Fibroblast of peridontal ligament (primary cell): ENCODE measurements at regions not wholly inside any gene's neighbourhood (a gene's known extent, or its start where the extent isn't known, plus 50 kb on each side); places are given as distances from the start of the nearest gene placed in this dataset.

Experiments
- DNase-seq: peaks from one replicate; pipeline ENCODE4 v3.0.0-alpha.2; 2010; ENCODE audit errors: extremely low read depth

DNA sequence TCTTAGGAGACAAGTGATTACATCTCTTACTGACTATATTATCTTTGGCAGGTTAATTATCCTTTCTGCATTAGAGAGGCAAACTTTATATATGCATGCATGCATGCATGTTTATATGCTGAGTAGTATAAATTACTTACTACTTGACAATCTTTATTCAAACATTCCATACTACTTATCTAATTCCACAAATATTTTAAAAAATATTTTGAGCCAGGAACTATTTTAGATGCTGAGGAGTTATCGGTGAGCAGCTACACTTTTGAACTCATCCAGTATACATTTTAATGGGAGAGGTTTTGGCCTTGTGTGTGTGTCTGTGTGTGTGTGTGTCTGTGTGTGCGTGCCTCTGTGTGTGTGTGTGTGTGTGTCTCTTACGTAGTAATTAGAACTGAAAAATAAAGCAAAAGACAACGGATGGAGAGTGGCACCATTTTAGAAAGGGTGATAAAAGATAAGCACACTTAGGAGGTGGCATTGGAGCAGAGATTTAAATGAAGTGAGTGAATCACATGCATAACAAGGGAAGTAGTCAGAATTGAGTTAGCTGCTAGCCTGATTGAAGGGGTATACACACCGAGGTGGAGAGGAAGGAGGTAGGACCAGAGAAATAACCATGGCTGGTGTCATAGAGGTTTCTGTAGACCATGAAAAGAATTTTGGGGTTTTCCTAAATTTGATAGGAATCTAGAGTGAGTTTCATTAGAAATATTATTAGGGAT is 1488.4 kb downstream of the MRPL39 start:
- DNase-seq = peak; percentile 6

GRCh38 chr21:24115141-24115540 is 1492.1 kb downstream of the MRPL39 start:
- no peak for DNase-seq

DNA sequence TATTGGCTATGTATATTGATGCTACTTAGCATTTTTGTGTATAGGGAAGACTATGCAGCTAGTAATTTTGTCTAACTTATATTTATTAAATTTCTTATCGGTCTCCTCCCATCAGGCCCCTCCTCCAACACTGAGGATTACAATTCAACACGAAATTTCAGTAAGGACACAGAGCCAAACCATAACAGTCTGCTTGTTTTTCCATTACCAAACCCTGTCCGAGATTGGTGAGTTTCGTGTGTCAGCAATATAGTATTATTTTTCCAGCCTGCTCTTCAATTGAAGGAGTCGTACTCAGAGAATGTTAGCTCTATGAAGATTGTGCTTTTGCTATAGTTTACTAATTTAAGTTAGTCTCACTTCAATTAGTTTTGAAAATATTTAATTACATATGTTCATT is 1495.3 kb downstream of the MRPL39 start:
- DNase-seq = peak; percentile 42

- DNase-seq = peak; percentile 15
Observed at GRCh38 chr21:24110846-24111245, 1496.4 kb downstream of the MRPL39 start.

DNA sequence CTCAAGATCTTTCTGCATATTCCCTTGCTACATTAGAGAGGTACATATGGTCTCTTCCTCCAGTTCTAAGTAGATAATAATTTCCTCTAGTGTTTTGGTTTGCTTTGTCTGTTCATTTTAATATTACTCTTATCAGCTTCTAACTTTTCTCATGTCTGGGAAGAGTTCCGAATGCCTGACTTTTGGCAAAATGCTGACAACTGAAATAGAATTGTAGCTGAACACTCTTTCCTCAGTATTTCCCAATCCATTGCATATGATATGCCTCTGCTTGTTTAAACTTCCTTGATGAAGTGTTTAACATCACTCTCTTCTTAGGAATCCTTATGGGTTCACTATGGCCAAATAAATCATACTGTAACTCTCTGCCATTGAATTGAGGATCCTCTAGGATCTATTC is 1510.1 kb downstream of the MRPL39 start:
- no peak for DNase-seq

- no peak for DNase-seq
Observed at GRCh38 chr21:24096651-24097050, 1510.6 kb downstream of the MRPL39 start.

- no peak for DNase-seq
Observed at GRCh38 chr21:24093032-24093431, 1514.2 kb downstream of the MRPL39 start.

GRCh38 chr21:24076179-24076578 is 1531.1 kb downstream of the MRPL39 start:
- DNase-seq = peak; percentile 34

- DNase-seq = no peak
Observed at GRCh38 chr21:24055696-24056095, 1551.6 kb downstream of the MRPL39 start.

- no peak for DNase-seq
Observed at GRCh38 chr21:24050231-24050630, 1557.0 kb downstream of the MRPL39 start.

DNA sequence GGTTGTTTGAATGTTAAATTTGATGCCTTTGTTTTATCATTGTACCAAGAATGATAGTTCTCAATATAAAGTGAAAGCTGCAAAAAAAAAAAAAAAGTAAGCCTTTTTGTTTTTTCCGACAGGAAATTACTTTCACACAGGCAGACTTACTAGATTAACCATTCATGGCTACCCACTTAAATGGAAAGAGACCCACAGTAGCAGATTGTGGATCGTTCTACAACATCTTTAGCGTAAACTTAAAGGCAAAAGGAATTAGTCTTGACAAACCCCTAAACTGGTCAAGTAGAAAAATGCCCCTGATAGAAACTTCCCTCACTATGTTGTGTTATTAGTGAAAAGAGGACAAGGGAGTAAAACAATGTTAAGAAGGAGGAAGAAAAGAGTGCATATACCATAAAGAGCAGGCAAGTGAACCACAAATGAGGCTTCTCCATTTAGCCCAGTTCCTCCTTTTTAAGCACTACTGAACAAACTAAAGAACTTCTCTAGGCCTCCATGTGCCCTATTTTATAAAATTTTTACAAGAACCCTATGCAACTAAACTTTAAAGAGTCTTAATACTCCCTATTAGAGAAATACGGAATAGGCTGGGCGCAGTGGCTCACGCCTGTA is 1560.3 kb downstream of the MRPL39 start:
- no peak for DNase-seq

- peak; percentile 91 for DNase-seq
Observed at GRCh38 chr21:24045775-24046215, 1561.5 kb downstream of the MRPL39 start.

DNA sequence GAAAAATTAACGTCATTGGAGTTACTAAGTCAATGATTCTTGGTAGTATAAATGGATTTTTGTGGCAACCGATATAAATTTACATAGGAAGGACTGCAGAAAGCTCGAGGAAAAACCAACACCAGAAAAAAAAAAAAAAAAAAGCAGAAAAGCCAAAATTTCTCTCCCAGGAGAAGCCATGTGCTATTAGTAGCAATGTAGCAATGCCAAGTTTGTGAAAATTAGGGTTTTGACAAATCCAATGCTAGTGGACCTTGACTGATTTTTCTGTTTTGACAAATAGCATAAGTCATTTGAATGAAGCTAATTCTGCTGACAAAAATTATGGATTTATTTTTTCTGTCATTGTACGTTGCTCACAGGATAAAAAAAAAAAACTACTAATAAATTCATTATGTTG is 1561.9 kb downstream of the MRPL39 start:
- DNase-seq = no peak

DNA sequence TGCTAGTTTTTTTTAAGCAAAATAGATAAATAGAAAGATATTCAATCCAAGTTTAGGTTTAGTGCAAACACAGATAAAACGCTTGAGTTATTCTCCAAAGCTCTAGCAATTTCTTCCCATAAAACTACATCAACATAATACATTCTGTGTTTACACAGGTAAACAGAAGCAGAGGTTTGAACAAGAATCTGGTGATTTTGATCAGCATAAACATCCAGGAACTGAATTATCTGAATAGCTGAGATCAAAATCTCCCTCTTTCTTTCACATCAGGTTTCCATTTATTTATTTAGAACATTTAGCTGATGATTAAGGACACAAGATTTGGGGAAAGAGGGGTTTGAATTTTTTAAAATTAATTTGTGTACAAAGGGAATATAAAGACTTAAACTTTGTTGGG is 1564.6 kb downstream of the MRPL39 start:
- no peak for DNase-seq

- no peak for DNase-seq
Observed at GRCh38 chr21:24032709-24033232, 1574.5 kb downstream of the MRPL39 start.

- no peak for DNase-seq
Observed at GRCh38 chr21:24027396-24027795, 1579.9 kb downstream of the MRPL39 start.

DNA sequence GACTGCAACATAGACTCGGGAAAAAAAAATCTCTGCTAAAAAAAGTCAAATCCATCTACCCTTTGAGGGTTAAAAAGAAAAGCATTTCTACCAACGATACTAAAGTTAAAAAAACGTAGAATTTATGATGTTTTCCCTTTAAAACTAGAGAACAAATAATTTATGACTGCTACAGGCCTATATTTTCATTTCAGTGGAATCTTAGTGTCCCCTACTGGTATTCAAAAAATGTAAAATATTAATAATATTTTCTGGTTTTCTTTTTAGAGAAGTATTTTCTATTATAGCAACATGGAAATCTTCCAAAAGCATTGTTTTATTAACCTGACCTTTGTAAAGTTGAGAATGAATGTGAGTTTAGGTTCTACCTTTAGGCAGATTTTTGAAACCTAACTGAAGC is 1582.2 kb downstream of the MRPL39 start:
- DNase-seq = no peak

- no peak for DNase-seq
Observed at GRCh38 chr21:24023936-24024335, 1583.3 kb downstream of the MRPL39 start.

DNA sequence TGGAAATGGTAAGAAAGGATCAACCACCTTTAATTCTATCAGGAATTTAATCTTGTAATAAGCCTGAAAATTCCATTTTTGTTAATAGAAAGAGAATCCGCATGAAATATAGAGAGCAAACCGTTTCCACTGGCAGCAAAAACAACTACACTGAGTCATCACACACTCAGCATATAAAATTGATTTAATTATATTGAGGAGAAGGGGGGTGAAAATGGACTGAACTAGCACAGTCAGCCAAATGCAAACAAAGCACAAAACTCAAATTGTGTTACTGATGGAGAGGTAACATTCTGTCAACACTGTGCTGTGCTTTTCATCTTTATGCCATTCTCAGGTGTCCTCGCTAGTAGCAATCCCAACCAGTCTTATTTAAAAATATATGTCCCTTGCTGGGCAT is 1583.9 kb downstream of the MRPL39 start:
- DNase-seq = peak; percentile 4

- DNase-seq = no peak
Observed at GRCh38 chr21:24014381-24014780, 1592.9 kb downstream of the MRPL39 start.

DNA sequence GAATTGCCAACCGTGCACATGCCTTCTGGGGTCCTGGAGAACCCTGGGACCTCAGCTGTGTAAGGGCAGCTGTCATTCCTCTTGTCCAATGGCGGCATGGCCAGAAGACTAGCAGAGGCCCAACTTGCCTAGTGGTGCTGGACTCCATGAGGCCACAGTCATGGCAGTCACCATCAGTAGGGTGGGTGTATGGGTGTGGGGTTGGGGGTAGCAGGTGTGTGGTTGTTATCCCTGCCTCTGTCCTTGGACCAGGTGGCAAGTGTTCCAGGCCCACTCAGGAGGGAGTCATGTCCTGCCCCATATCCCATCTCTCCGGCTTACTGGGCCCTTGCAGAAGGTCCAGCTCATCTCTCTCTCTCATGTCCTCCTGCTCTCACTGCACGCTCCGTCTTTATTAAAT is 1596.2 kb downstream of the MRPL39 start:
- no peak for DNase-seq

DNA sequence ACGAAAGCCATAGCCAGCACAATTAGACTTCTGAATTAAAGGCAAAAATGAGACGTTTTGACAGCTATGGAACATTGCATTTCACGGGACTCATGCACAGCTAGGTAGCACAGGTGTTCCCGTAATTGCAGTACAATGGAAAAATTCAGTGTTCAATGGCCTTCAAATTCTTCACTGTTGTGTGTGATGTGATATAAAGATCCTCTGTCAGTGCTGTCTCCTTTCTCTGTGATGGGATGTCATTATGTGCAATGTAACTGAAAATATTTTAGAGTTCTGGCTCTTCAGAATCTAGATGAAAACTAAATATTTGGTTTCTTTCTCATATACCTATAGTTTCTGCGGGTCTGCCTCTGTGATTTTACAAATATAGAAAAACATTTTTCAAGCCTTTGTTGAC is 1599.7 kb downstream of the MRPL39 start:
- no peak for DNase-seq

- no peak for DNase-seq
Observed at GRCh38 chr21:23986987-23987386, 1620.3 kb downstream of the MRPL39 start.
